A673 (cell line): ENCODE measurements at regions not wholly inside any gene's neighbourhood (a gene's known extent, or its start where the extent isn't known, plus 50 kb on each side); places are given as distances from the start of the nearest gene placed in this dataset.

Experiments
- BruUV-seq: library from RNA; stranded (reverse); fragments of 400-500 nt; replicated peaks from 2 replicates; lab custom pipeline; 2021; lab: Mats Ljungman, UMichigan
- CTCF ChIA-PET: fragments of 300-600 bp; sonication (Branson Sonifier 250); formaldehyde crosslinking; loops from one replicate; lab custom pipeline; 2022; ENCODE audit warnings: antibody characterized with exemption; lab: Charles Lee
- POLR2A ChIA-PET: fragments of 300-600 bp; sonication (Branson Sonifier 250); formaldehyde crosslinking; loops from one replicate; lab custom pipeline; 2022; ENCODE audit warnings: antibody characterized with exemption; ENCODE audit not compliant: low non-redundant PET; lab: Charles Lee
- DNase-seq: peaks from one replicate; pipeline ENCODE4 v3.0.0-alpha.2; 2015; ENCODE audit warnings: low spot score
- H3K27ac ChIP-seq: fragments of 200-600 bp; sonication (generic); 2 replicates; pipeline ENCODE4 v1.5.1; 2016; ENCODE audit warnings: mixed run types, low read depth, mild to moderate bottlenecking, mixed read lengths, antibody characterized with exemption, low read length; ENCODE audit not compliant: poor library complexity, severe bottlenecking
- H3K27me3 ChIP-seq: fragments of 200-600 bp; sonication (generic); replicated peaks from 2 replicates; pipeline ENCODE4 v1.6.1; 2017; ENCODE audit warnings: mixed run types, low read depth, mild to moderate bottlenecking, mixed read lengths, antibody characterized with exemption, low read length; ENCODE audit not compliant: insufficient read depth, poor library complexity
- H3K36me3 ChIP-seq: fragments of 200-600 bp; sonication (generic); 2 replicates; pipeline ENCODE4 v1.6.1; 2016; ENCODE audit warnings: mixed run types, mild to moderate bottlenecking, mixed read lengths, antibody characterized with exemption, low read length; ENCODE audit not compliant: insufficient read depth, poor library complexity, severe bottlenecking
- H3K4me1 ChIP-seq: fragments of 200-600 bp; sonication (generic); 2 replicates; pipeline ENCODE4 v1.6.1; 2017; ENCODE audit warnings: mixed run types, mild to moderate bottlenecking, mixed read lengths, antibody characterized with exemption, low read length; ENCODE audit not compliant: insufficient read depth, poor library complexity, severe bottlenecking
- H3K4me3 ChIP-seq: fragments of 200-600 bp; sonication (generic); 2 replicates; pipeline ENCODE4 v1.5.1; 2016; ENCODE audit warnings: low read depth, mixed run types, mild to moderate bottlenecking, mixed read lengths, low read length; ENCODE audit not compliant: poor library complexity, severe bottlenecking
- H3K9me3 ChIP-seq: fragments of 200-600 bp; sonication (generic); 2 replicates; pipeline ENCODE4 v1.6.1; 2016; ENCODE audit warnings: mixed run types, low read depth, mild to moderate bottlenecking, mixed read lengths, antibody characterized with exemption, low read length; ENCODE audit not compliant: poor library complexity, severe bottlenecking
- EZH2 ChIP-seq: fragments of 200-600 bp; sonication (generic); IDR thresholded peaks from 2 replicates; pipeline ENCODE4 v1.6.1; 2017; ENCODE audit warnings: borderline replicate concordance, low read depth, mild to moderate bottlenecking, mixed read lengths, antibody characterized with exemption, low read length; ENCODE audit not compliant: poor library complexity, severe bottlenecking
- intact Hi-C: fragments of 100-400 bp; cut with micrococcal nuclease; formaldehyde crosslinking; loops from one replicate; pipeline ENCODE4 v1.10.0; 2022; ENCODE audit not compliant: unreplicated experiment
- TF ChIP-seq, protein P1 (sequence below): fragments of 300-800, 200-600 bp; sonication (generic); conservative IDR thresholded peaks from 2 replicates; pipeline ENCODE4 v1.5.1; 2017; ENCODE audit warnings: low read depth, mild to moderate bottlenecking, antibody characterized with exemption, low read length, moderate library complexity, mixed read lengths

DNA sequence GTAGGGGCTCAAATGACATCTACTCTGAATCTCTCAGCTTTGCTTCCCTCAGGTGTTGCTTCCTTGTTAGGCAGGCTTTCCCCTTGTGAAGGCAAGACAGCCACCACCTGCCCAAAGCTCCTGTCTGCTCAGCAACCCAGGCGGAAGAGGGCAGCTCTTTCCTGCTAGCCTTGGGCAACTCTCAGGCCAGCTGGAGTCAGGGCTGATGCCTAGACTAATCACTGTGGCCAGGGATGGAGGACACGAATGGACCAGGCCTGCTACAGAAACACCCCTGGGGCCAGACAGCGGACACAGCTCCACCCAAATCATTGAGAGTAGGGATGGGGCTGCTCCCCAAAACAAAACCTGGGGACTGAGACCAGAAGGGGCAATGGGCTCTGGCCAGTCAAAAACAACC lies 138.0 kb downstream of the MTX3 start:
- peaks cover 9% of the 10 kb centered on the region for H3K27me3 ChIP-seq
- H3K27ac ChIP-seq = no peak overlapping the region
- H3K4me1 ChIP-seq = no peaks in the 10 kb centered on the region
- ChIA-PET POLR2A (no interaction called here), CTCF (no interaction called here)
- H3K4me3 ChIP-seq = no peak overlapping the region
- TF ChIP-seq, protein P1, sequence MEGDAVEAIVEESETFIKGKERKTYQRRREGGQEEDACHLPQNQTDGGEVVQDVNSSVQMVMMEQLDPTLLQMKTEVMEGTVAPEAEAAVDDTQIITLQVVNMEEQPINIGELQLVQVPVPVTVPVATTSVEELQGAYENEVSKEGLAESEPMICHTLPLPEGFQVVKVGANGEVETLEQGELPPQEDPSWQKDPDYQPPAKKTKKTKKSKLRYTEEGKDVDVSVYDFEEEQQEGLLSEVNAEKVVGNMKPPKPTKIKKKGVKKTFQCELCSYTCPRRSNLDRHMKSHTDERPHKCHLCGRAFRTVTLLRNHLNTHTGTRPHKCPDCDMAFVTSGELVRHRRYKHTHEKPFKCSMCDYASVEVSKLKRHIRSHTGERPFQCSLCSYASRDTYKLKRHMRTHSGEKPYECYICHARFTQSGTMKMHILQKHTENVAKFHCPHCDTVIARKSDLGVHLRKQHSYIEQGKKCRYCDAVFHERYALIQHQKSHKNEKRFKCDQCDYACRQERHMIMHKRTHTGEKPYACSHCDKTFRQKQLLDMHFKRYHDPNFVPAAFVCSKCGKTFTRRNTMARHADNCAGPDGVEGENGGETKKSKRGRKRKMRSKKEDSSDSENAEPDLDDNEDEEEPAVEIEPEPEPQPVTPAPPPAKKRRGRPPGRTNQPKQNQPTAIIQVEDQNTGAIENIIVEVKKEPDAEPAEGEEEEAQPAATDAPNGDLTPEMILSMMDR = no peak
- no peak for TF ChIP-seq EZH2
- BruUV-seq = no TSS peak
- no peak for DNase-seq
- no peaks in the 10 kb centered on the region for H3K36me3 ChIP-seq
- intact Hi-C loops = loop anchor here (10.0 kb wide), 1 partner anchor 148 kb away; no protein-coding TSS in a partner anchor
- no peaks in the 10 kb centered on the region for H3K9me3 ChIP-seq

DNA sequence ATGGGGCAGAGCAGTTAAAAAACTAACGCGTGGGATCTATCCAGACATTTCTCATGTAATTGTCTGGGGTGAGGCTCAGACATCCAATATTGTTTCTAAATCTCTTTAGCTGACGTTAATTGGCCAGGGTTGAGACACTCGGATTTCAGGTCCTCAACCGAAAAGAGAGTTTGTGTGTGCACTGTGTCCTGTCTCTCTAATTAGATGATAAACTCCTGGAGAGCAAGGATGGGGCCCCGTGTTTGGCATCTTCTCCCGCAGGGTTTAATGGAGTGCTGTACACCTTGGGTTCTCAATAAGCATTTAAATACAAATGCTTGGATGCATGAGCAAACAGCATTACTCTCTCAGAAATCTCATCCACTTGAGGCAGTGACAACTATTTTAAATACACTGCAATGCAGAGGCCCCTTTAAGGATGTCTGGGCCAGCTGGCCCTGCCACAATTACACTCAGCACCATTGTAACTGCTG lies 139.6 kb downstream of the MTX3 start:
- no peak overlapping the region for H3K4me3 ChIP-seq
- no TSS peak for BruUV-seq
- intact Hi-C loops = loop anchor here (10.0 kb wide), 1 partner anchor 147 kb away; no protein-coding TSS in a partner anchor
- peaks cover 9% of the 10 kb centered on the region for H3K27me3 ChIP-seq
- no peaks in the 10 kb centered on the region for H3K4me1 ChIP-seq
- no peak overlapping the region for H3K27ac ChIP-seq
- no peak for DNase-seq
- H3K36me3 ChIP-seq = no peaks in the 10 kb centered on the region
- ChIA-PET CTCF (no interaction called here), POLR2A (no interaction called here)
- no peaks in the 10 kb centered on the region for H3K9me3 ChIP-seq
- TF ChIP-seq EZH2 = no peak
- TF ChIP-seq, protein P1 = no peak

DNA sequence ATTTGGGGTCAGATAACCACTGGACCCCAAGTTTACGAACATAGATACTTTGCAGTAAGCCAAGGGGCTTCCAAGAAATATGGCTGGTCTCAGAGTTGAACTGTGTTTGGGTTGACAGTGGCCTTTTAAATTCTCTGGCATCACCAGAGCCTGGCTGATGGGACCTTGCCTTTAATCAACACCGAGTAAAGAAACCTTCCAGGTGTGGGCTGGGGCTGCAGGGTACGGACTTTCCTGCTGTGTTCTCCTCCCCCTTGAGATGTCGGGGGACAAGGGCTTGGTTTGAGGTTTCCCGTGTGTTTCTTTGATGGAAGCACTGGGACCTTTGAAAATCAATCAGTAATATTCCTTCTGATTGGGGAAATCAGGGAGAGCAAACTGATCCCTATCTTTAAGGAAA lies 140.1 kb downstream of the MTX3 start:
- Histone ChIP-seq H3K9me3 (no peaks in the 10 kb centered on the region), H3K4me1 (no peaks in the 10 kb centered on the region), H3K27me3 (peaks cover 9% of the 10 kb centered on the region), H3K4me3 (no peak overlapping the region), H3K36me3 (no peaks in the 10 kb centered on the region), H3K27ac (no peak overlapping the region)
- POLR2A ChIA-PET = no interaction called here
- DNase-seq = no peak
- intact Hi-C loops = loop anchor here (10.0 kb wide), 1 partner anchor 146 kb away; no protein-coding TSS in a partner anchor
- TF ChIP-seq, protein P1 = no peak
- no peak for TF ChIP-seq EZH2
- no TSS peak for BruUV-seq
- CTCF ChIA-PET = no interaction called here
